Endothelial cell of umbilical vein (primary cell): ENCODE measurements at regions not wholly inside any gene's neighbourhood (a gene's known extent, or its start where the extent isn't known, plus 50 kb on each side); places are given as distances from the start of the nearest gene placed in this dataset.

Source experiments
- BruUV-seq: library from RNA; stranded (reverse); fragments of 400-500 nt; replicated peaks from 2 replicates; lab custom pipeline; 2021; lab: Mats Ljungman, UMichigan
- CTCF ChIA-PET: fragments of 300-600, 350-600 bp; sonication (Branson Sonifier 250); formaldehyde crosslinking; loops from one replicate; lab custom pipeline; 2021; ENCODE audit warnings: antibody characterized with exemption, inconsistent platforms; lab: Charles Lee
- POLR2A ChIA-PET: fragments of 300-600, 350-600 bp; sonication (Branson Sonifier 250); formaldehyde crosslinking; loops from one replicate; lab custom pipeline; 2021; ENCODE audit warnings: antibody characterized with exemption, inconsistent platforms; lab: Charles Lee
- DNase-seq: peaks from one replicate; pipeline ENCODE4 v3.0.0-alpha.2; 2011; ENCODE audit warnings: low read depth, low spot score
- FAIRE-seq: peaks from 2 replicates; lab custom pipeline; 2011; peaks lifted over from hg19 to GRCh38; lab: Jason Lieb, UNC
- H2AFZ ChIP-seq: 2 replicates; pipeline ENCODE4 v1.6.0; 2012; ENCODE audit warnings: low read depth, low read length, control low read depth, inconsistent platforms
- H3K27ac ChIP-seq: 2 replicates; pipeline ENCODE4 v1.5.1; 2011; ENCODE audit warnings: low read depth, mild to moderate bottlenecking, control low read depth, low read length, moderate library complexity; ENCODE audit not compliant: insufficient read depth
- H3K27me3 ChIP-seq, 2 experiments: 2 replicates each; pipeline versions ENCODE4 v1.6.0 to v1.6.1; 2011; ENCODE audit warnings: low read length in 2 of 2, mixed read lengths in 1 of 2; ENCODE audit not compliant: control insufficient read depth in 2 of 2, insufficient read depth in 2 of 2
- H3K36me3 ChIP-seq, 2 experiments: 2 replicates in 1 of 2; 3 replicates in 1 of 2; pipeline ENCODE4 v1.5.1; 2011; ENCODE audit warnings: low read length in 2 of 2, mild to moderate bottlenecking in 1 of 2, moderate library complexity in 1 of 2; ENCODE audit not compliant: control insufficient read depth in 2 of 2, insufficient read depth in 2 of 2; ENCODE audit errors: extremely low read depth in 1 of 2
- H3K4me1 ChIP-seq: 3 replicates; pipeline ENCODE4 v1.5.1; 2011; ENCODE audit warnings: mild to moderate bottlenecking, low read length; ENCODE audit not compliant: control insufficient read depth, insufficient read depth; ENCODE audit errors: extremely low read depth
- H3K4me2 ChIP-seq: 2 replicates; pipeline ENCODE4 v1.6.1; 2011; ENCODE audit warnings: low read length, control low read depth, mixed read lengths; ENCODE audit not compliant: insufficient read depth
- H3K4me3 ChIP-seq, 3 experiments: fragments of 200-600 bp in 1 of 3; sonication (generic), shearing (Covaris generic) in 1 of 3; replicated peaks in 1 of 3; 2 replicates each; pipeline ENCODE4 v1.5.1; 2011 to 2016; ENCODE audit warnings: control low read depth in 3 of 3, low read length in 3 of 3, mild to moderate bottlenecking in 2 of 3, inconsistent platforms in 1 of 3, low read depth in 1 of 3, moderate library complexity in 1 of 3; ENCODE audit not compliant: insufficient read depth in 1 of 3
- H3K79me2 ChIP-seq: 2 replicates; pipeline ENCODE4 v1.6.0; 2012; ENCODE audit warnings: low read length, inconsistent platforms; ENCODE audit not compliant: control insufficient read depth, insufficient read depth
- H3K9ac ChIP-seq: replicated peaks from 2 replicates; pipeline ENCODE3; 2011; ENCODE audit warnings: low read length, control low read depth; ENCODE audit not compliant: insufficient read depth; ENCODE audit errors: extremely low read depth
- H3K9me1 ChIP-seq: replicated peaks from 3 replicates; pipeline ENCODE4 v1.6.0; 2011; ENCODE audit warnings: mild to moderate bottlenecking, low read length; ENCODE audit not compliant: control insufficient read depth, insufficient read depth; ENCODE audit errors: extremely low read depth
- H3K9me3 ChIP-seq: replicated peaks from 2 replicates; pipeline ENCODE4 v1.5.1; 2012; ENCODE audit warnings: low read length, inconsistent platforms; ENCODE audit not compliant: control insufficient read depth, insufficient read depth
- H4K20me1 ChIP-seq: replicated peaks from 2 replicates; pipeline ENCODE3; 2011; ENCODE audit warnings: mild to moderate bottlenecking, low read length; ENCODE audit not compliant: control insufficient read depth, insufficient read depth; ENCODE audit errors: extremely low read depth
- FOS ChIP-seq: IDR thresholded peaks from 2 replicates; pipeline ENCODE4 v1.6.1; 2011; ENCODE audit warnings: mild to moderate bottlenecking, low read length, moderate library complexity, borderline replicate concordance; ENCODE audit not compliant: insufficient read depth
- GATA2 ChIP-seq: IDR thresholded peaks from 2 replicates; pipeline ENCODE4 v1.7.0; 2011; ENCODE audit warnings: low read depth, mild to moderate bottlenecking, moderate library complexity, mixed read lengths, low read length; ENCODE audit not compliant: insufficient read length, insufficient read depth
- POLR2AphosphoS5 ChIP-seq: IDR thresholded peaks from 2 replicates; pipeline ENCODE4 v1.6.1; 2012; ENCODE audit warnings: low read depth, mild to moderate bottlenecking, control low read depth, low read length, moderate library complexity; ENCODE audit not compliant: insufficient read depth
- dilution Hi-C: fragments of 300-500 bp; cut with MboI; formaldehyde crosslinking; loops from one replicate; pipeline ENCODE4 v1.15.0; 2019; ENCODE audit warnings: low sequenced_read_pairs; ENCODE audit not compliant: extremely low pct_ligation_motif_present
- intact Hi-C: fragments of 100-400 bp; cut with micrococcal nuclease; formaldehyde crosslinking; loops from one replicate; pipeline ENCODE4 v1.10.0; 2022
- TF ChIP-seq, protein P1 (sequence below), 2 donors: IDR thresholded peaks; 1 replicate in 1 of 2; 2 replicates in 1 of 2; pipeline ENCODE4 v1.5.1; 2011; ENCODE audit warnings: low read length in 2 of 2, mild to moderate bottlenecking in 2 of 2, moderate library complexity in 2 of 2, control low read depth in 1 of 2, inconsistent platforms in 1 of 2, low read depth in 1 of 2; ENCODE audit not compliant: insufficient read depth in 1 of 2; ENCODE audit errors: extremely low read depth in 1 of 2
- TF ChIP-seq, protein P2 (sequence below): IDR thresholded peaks from 2 replicates; pipeline ENCODE4 v1.6.1; 2011; ENCODE audit not compliant: insufficient read depth, insufficient read length

DNA sequence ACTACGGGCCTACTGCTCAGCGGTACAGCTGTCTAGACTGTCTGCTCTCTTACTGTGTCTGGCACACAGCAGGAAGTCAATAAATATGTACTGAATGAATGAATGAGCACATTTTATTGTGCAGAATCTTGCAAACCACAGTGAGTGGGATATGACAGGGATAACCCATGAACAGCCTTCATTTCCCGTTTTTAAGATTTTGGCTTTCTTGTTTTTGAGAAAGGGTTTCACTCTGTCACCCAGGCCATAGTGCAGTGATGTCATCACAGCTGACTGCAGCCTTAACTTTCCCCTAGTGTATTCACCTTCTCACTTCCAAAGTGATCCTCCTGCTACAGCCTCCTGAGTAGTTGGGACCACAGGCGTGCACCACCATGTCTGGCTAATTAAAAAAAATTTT is 203.1 kb downstream of the AEBP2 start:
- H3K79me2 ChIP-seq: no peaks in the 10 kb centered on the region
- CTCF ChIA-PET: interaction anchor here (1.5 to 4.1 kb wide), 3 partner anchors 66 to 135 kb away, joined by 8 to 40 read pairs (median 33); no protein-coding TSS in a partner anchor
- POLR2A ChIA-PET: no interaction called here
- no peak overlapping the region for H3K27ac ChIP-seq
- no peaks in the 10 kb centered on the region for H3K9me1 ChIP-seq
- H3K4me2 ChIP-seq: no peak overlapping the region
- dilution Hi-C loops (no loop called here), intact Hi-C loops (loop anchor here (5.0 kb wide), 2 partner anchors 200 to 350 kb away; no protein-coding TSS in a partner anchor)
- FAIRE-seq (no peak), DNase-seq (no peak)
- no peaks in the 10 kb centered on the region for H3K27me3 ChIP-seq
- TF ChIP-seq POLR2AphosphoS5: no peak
- TF ChIP-seq, protein P1, sequence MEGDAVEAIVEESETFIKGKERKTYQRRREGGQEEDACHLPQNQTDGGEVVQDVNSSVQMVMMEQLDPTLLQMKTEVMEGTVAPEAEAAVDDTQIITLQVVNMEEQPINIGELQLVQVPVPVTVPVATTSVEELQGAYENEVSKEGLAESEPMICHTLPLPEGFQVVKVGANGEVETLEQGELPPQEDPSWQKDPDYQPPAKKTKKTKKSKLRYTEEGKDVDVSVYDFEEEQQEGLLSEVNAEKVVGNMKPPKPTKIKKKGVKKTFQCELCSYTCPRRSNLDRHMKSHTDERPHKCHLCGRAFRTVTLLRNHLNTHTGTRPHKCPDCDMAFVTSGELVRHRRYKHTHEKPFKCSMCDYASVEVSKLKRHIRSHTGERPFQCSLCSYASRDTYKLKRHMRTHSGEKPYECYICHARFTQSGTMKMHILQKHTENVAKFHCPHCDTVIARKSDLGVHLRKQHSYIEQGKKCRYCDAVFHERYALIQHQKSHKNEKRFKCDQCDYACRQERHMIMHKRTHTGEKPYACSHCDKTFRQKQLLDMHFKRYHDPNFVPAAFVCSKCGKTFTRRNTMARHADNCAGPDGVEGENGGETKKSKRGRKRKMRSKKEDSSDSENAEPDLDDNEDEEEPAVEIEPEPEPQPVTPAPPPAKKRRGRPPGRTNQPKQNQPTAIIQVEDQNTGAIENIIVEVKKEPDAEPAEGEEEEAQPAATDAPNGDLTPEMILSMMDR (IDR thresholded peaks at IDR 0.05; ENCODE audit: extremely low read depth in 1 of 2, insufficient read depth in 1 of 2, low read depth in 1 of 2, low read length in 2 of 2): no peak
- TF ChIP-seq FOS: no peak
- no peak for TF ChIP-seq GATA2
- TF ChIP-seq, protein P2, sequence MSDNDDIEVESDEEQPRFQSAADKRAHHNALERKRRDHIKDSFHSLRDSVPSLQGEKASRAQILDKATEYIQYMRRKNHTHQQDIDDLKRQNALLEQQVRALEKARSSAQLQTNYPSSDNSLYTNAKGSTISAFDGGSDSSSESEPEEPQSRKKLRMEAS: no peak
- peaks cover 3% of the 10 kb centered on the region for H3K9me3 ChIP-seq
- no peak overlapping the region for H3K4me3 ChIP-seq
- no peak overlapping the region for H2AFZ ChIP-seq
- H3K9ac ChIP-seq: no peak overlapping the region
- no peaks in the 10 kb centered on the region for H4K20me1 ChIP-seq
- no peaks in the 10 kb centered on the region for H3K36me3 ChIP-seq
- H3K4me1 ChIP-seq: no peaks in the 10 kb centered on the region
- BruUV-seq: no TSS peak

DNA sequence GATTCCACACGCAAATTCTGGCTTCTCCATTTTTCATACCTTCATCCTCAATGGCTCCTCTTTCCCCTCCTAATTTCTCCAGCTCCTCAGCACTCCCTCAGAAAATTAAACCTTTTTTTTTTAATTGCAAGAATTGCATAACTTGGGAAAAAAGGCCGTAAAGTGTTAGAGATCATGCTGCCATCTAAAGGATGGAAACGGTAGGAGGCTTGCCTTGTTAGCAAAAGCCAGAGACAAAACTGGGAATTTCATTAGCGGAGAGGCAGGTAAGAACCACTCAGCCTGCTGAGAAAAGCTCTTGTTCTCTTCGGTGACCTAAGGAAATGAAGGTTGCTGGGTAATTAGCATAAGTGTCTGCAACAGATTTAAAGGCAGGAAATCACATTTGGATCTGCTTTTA is 204.3 kb downstream of the AEBP2 start:
- TF ChIP-seq, protein P1 (IDR thresholded peaks at IDR 0.05; ENCODE audit: extremely low read depth in 1 of 2, insufficient read depth in 1 of 2, low read depth in 1 of 2, low read length in 2 of 2): peak; percentile 47 to 64
- TF ChIP-seq, protein P2: no peak
- Histone ChIP-seq H3K4me3 (no peak overlapping the region), H2AFZ (peak overlapping the region; percentile 91), H3K9ac (no peak overlapping the region), H3K27ac (no peak overlapping the region), H3K4me2 (no peak overlapping the region), H3K9me1 (no peaks in the 10 kb centered on the region), H3K4me1 (no peaks in the 10 kb centered on the region), H3K36me3 (no peaks in the 10 kb centered on the region), H3K79me2 (no peaks in the 10 kb centered on the region), H4K20me1 (no peaks in the 10 kb centered on the region), H3K27me3 (no peaks in the 10 kb centered on the region), H3K9me3 (peaks cover 3% of the 10 kb centered on the region)
- DNase-seq (peak; percentile 83), FAIRE-seq (peak; percentile 66)
- ChIA-PET POLR2A (no interaction called here), CTCF (interaction anchor here (0.7 to 4.1 kb wide), 22 partner anchors 9 to 578 kb away, joined by 3 to 40 read pairs (median 3); no protein-coding TSS in a partner anchor)
- intact Hi-C loops: loop anchor here (1.0 to 5.0 kb wide), 4 partner anchors 70 to 351 kb away; no protein-coding TSS in a partner anchor
- dilution Hi-C loops: no loop called here
- no TSS peak for BruUV-seq
